Activated naive CD8-positive, alpha-beta T cell (primary cell): ENCODE measurements at regions not wholly inside any gene's neighbourhood (a gene's known extent, or its start where the extent isn't known, plus 50 kb on each side); places are given as distances from the start of the nearest gene placed in this dataset.

Experiments
- H3K27ac Mint-ChIP-seq: one replicate; pipeline ENCODE4 v1.8.0; 2021; ENCODE audit warnings: mixed read lengths
- H3K27me3 Mint-ChIP-seq: one replicate; pipeline ENCODE4 v1.8.0; 2021; ENCODE audit warnings: mixed read lengths
- H3K36me3 Mint-ChIP-seq: one replicate; pipeline ENCODE4 v1.8.0; 2021; ENCODE audit warnings: mixed read lengths
- H3K4me1 Mint-ChIP-seq: one replicate; pipeline ENCODE4 v1.8.0; 2021; ENCODE audit warnings: low read depth, mixed read lengths
- H3K4me3 Mint-ChIP-seq: one replicate; pipeline ENCODE4 v1.8.0; 2021; ENCODE audit warnings: mild to moderate bottlenecking, mixed read lengths
- H3K9me3 Mint-ChIP-seq: one replicate; pipeline ENCODE4 v1.8.0; 2021; ENCODE audit warnings: low read depth, mixed read lengths

DNA sequence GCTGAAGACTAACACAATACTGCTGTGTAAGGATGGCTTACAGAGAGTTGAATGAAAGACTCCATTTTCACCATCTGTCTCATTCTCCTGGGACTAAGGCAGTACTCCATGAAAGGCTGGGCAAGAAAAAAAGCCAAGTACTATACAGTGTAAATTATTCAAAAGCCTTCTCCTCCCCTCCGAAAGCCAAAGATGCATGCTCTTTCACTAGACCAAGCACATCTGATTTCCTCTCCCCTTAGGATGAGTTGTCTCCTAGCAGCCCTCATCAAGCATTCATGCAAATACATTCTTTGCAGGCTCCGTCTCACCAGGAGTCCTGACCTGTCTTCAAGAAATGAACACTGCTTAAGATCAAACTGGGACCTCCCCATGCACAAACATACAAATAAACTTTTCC lies 133.5 kb upstream of the THBS1 start:
- Mint-ChIP-seq H3K36me3 (no peaks in the 10 kb centered on the region), H3K27ac (no peak overlapping the region), H3K9me3 (no peaks in the 10 kb centered on the region), H3K4me1 (peaks cover 5% of the 10 kb centered on the region), H3K27me3 (peaks cover 3% of the 10 kb centered on the region), H3K4me3 (no peak overlapping the region)

DNA sequence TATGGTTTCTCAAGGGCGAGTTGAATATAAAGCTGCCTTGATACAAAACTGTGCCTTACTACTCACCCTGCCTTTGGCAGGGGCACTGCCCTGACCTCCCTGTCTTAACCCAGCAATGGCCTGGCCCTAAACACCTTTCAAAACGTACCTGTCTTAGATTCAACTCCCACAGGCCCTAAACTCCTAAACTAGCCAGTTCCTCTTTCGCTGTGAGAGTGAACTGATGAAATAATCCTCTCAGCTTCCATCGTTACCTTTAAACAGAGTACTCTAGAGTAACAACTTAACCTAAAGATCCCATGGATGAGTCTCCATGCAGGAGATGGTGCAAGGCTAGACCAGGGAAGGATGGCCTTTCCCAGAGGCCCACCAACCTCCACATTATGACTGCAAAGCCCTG lies 133.0 kb upstream of the THBS1 start:
- Mint-ChIP-seq H3K4me3 (no peak overlapping the region), H3K27me3 (peaks cover 3% of the 10 kb centered on the region), H3K4me1 (peaks cover 5% of the 10 kb centered on the region), H3K9me3 (no peaks in the 10 kb centered on the region), H3K36me3 (no peaks in the 10 kb centered on the region), H3K27ac (no peak overlapping the region)

DNA sequence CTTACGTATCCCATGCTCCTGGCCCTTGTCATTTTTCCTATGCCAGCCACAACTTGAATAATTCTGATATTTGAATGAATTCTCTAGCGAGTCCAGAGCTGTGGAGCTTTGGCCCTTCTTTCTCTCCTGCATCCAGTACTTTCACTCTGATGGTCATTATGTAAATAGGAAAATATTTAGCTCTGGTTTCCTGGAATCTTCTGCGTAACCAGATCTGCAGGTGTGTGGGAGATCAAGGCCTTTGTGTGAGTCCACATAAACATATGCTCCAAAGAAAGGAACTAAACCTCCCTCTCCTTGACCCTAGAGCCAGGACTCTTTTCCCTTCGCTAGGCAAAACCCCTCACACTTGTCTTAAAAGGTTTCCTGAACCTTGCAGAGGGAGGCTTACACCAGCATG lies 132.5 kb upstream of the THBS1 start:
- Mint-ChIP-seq H3K27ac (no peak overlapping the region), H3K27me3 (peaks cover 3% of the 10 kb centered on the region), H3K36me3 (no peaks in the 10 kb centered on the region), H3K9me3 (no peaks in the 10 kb centered on the region), H3K4me1 (peaks cover 5% of the 10 kb centered on the region), H3K4me3 (no peak overlapping the region)

DNA sequence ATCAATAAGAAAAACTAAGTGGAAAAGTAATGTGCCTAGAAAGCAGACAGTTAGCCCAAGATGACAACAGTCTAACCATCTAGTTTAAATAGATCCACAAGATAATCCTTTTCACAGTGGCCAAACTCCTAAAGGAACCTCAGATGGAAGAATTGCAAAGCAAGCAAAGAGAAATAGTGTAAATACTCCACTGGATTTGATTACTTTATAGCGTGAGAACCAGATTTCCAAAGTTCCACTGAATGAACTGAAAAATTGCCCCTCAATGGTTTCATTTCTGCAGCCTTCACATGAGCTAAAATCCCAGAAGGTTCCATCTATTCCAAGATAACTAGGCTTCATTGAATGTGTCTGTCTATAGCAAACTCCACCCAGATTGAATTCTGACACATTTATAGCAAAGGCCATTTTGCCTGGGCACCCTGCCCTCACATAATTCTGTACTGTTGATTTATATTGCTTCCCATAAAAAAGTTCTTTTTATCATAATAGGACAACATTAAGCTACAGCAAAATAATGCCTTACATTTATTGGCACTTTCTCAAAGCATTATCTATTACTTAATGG lies 129.7 kb upstream of the THBS1 start:
- H3K27me3 Mint-ChIP-seq: no peaks in the 10 kb centered on the region

DNA sequence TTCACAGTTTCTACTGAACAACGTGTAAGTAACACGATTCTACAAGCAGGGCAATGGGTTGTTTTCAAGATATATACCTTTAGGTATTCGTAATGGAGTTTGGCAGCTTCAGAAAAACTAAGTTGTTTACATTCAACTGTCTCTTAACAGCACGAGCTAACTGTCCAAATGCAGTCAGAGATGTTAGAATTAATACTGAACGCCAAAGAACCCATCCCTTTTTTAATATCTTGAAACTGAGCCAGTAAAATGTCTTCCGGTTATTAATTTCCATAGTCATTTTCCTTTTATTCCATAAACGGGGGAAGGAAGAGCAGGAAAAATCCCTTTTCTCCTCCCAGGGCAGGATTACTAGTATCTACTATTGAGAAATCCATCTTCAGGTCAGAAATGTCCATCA lies 129.0 kb upstream of the THBS1 start:
- no peaks in the 10 kb centered on the region for H3K27me3 Mint-ChIP-seq
- no peaks in the 10 kb centered on the region for H3K9me3 Mint-ChIP-seq
- no peaks in the 10 kb centered on the region for H3K4me1 Mint-ChIP-seq
- H3K36me3 Mint-ChIP-seq: no peaks in the 10 kb centered on the region
- no peak overlapping the region for H3K4me3 Mint-ChIP-seq
- no peak overlapping the region for H3K27ac Mint-ChIP-seq

More for the DNA sequence above, 129.7 kb upstream of the THBS1 start:
- no peaks in the 10 kb centered on the region for H3K36me3 Mint-ChIP-seq
- H3K27ac Mint-ChIP-seq: no peak overlapping the region
- H3K4me1 Mint-ChIP-seq: no peaks in the 10 kb centered on the region
- H3K9me3 Mint-ChIP-seq: no peaks in the 10 kb centered on the region
- no peak overlapping the region for H3K4me3 Mint-ChIP-seq

DNA sequence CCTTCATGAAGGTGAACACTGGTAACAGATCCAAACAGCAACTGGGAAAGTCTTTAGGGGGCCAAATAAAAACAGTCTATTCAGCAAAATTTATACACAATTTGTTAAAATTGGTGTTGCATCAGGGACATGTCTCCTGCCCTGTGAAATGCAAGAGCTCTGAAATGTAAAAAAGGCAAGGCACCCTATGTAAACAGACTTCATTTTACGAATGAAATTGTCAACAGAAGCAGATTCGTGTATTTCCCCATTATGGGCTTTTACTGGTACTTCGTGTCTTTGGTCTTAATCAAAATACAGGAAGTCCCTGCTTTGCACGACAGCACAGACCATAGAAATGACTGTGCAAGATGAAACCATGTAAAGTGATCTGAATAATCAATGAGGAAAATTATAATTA lies 127.3 kb upstream of the THBS1 start:
- H3K4me1 Mint-ChIP-seq: no peaks in the 10 kb centered on the region
- no peaks in the 10 kb centered on the region for H3K27me3 Mint-ChIP-seq
- no peaks in the 10 kb centered on the region for H3K36me3 Mint-ChIP-seq
- H3K4me3 Mint-ChIP-seq: no peak overlapping the region
- no peak overlapping the region for H3K27ac Mint-ChIP-seq
- no peaks in the 10 kb centered on the region for H3K9me3 Mint-ChIP-seq

DNA sequence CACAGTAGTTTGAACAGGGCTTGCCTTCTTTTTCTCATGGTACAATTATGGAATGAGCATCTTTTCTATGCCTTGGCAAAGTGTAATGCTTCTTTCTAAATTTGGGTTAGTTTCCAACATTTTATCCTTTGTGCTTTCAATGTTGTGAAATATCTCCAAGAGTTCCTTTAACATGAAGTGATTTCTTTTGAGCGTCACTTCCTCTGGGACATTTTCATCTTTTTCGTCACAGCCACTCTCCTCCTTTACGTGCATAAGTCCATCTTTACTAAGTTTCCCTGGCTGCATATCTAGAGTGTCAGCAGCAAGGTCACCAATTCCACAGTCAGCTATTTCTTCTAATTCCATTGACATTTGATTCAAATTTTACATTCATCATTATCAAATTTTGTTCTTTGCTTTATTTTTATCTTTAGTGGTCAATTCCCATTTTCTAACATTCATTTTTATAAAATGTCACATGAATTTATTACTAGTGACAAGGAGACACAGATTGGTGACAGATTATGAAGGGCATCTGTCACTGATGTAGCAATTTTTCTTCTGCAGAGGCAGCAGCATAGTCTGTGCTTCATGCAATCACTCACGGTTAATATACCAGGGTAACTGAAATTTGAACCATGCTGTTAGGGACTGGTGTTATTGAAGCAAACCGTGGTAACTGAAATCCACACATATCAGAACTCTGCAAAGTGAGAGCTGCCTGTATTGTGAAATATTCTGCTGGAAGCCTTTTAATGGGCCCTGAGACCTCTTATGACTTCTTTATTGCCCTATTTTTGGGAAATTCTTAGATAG lies 126.5 kb upstream of the THBS1 start:
- Mint-ChIP-seq H3K4me3 (no peak overlapping the region), H3K27me3 (no peaks in the 10 kb centered on the region), H3K27ac (no peak overlapping the region), H3K36me3 (no peaks in the 10 kb centered on the region), H3K4me1 (no peaks in the 10 kb centered on the region), H3K9me3 (no peaks in the 10 kb centered on the region)

DNA sequence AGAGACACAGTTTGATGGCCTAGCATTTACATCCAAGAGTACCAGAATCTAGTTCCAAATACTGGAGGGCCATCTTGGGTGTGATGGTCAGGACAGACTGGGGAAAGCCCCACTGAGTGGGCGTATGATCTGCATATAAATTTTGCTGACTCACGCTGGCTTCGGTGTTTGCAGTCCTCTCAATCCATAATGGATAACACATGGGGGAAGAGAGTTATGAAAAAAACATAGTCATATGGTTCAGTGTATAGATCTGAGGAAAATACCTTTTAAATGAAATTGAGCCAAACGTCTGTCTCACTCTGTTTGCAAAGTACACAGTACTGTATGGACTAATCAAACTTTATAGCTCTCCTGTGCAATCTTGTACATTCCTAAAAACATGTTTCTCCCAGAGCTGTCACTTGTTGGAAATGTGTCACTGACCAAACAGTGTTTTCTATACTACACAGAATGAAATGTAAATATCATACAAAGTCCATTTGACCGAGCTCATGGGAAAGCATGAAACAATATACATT lies 125.3 kb upstream of the THBS1 start:
- H3K4me3 Mint-ChIP-seq: no peak overlapping the region
- H3K27me3 Mint-ChIP-seq: no peaks in the 10 kb centered on the region
- no peak overlapping the region for H3K27ac Mint-ChIP-seq
- H3K36me3 Mint-ChIP-seq: no peaks in the 10 kb centered on the region
- no peaks in the 10 kb centered on the region for H3K4me1 Mint-ChIP-seq
- H3K9me3 Mint-ChIP-seq: no peaks in the 10 kb centered on the region

DNA sequence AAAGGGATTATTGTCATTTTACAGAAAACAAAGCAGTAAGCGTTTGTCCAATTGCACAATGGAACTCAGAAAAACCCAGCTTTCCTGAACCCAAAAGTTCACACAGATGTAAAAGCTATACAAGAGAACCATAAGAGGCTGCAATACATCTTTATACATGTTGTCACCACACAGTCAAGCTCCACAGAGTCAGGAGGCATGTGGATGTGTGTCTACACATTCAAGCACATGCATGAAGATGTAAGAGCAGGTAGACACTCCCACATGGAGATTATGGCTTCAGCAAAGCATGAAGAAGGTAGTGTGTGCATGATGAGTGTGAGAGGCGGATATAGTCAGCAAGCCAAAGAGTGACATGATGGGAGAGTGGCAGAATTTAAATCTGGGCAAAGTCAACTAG lies 124.7 kb upstream of the THBS1 start:
- Mint-ChIP-seq H3K4me1 (no peaks in the 10 kb centered on the region), H3K27ac (no peak overlapping the region), H3K27me3 (no peaks in the 10 kb centered on the region), H3K36me3 (no peaks in the 10 kb centered on the region), H3K9me3 (no peaks in the 10 kb centered on the region), H3K4me3 (no peak overlapping the region)

DNA sequence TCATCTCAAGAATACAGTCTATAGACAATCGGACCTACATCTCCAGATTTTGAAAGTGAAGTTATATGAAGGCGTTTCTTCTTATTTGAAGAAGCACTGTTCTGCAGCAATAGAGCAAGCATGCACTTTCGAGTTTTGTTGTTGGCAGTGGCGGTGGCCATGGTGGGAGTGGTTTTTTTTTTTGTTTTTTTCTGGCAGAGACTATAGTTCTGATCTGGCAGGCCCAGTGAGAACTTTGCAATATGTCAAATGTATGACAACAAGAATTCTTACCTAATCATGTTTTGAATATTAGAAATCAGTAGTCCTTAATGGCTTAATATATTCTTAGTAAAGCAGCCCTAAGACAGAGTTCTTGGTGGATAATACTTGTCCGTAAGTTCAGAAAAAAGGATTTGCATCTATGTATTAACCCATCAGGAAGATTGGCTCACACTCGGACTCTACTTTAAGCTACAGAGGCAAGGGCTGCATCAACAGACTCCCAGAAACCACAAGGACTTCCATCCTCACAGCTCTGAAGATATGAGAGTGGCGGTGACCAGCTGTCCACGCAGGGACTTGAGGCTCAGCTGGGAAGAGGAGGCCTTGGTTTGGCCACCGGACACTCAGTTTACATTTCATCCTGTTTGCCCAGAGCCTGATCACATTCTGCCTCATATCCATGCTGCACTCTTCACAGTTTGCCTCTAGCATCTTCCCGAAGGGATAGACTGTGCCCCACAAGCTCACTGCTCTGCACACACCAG lies 124.1 kb upstream of the THBS1 start:
- Mint-ChIP-seq H3K4me1 (no peaks in the 10 kb centered on the region), H3K4me3 (no peak overlapping the region), H3K27me3 (no peaks in the 10 kb centered on the region), H3K9me3 (no peaks in the 10 kb centered on the region), H3K27ac (no peak overlapping the region), H3K36me3 (no peaks in the 10 kb centered on the region)

DNA sequence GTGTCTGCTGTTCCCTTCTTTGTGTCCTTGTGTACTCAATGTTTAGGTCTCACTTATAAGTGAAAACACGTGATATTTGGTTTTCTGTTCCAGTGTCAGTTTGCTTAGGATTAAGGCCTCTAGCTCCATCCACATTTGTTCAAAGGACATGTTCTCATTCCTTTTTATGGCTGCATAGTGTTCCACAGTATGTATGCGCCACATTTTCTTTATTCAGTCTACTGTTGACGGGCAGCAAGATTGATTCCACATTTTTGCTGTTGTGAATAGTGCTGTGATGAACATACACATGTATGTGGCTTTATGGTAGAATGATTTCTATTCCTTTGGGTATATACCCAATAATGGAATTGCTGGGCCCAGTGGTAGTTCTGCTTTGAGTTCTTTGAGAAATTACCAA lies 122.7 kb upstream of the THBS1 start:
- Mint-ChIP-seq H3K27ac (no peak overlapping the region), H3K9me3 (no peaks in the 10 kb centered on the region), H3K36me3 (no peaks in the 10 kb centered on the region), H3K4me3 (no peak overlapping the region), H3K27me3 (peaks cover 2% of the 10 kb centered on the region), H3K4me1 (no peaks in the 10 kb centered on the region)

DNA sequence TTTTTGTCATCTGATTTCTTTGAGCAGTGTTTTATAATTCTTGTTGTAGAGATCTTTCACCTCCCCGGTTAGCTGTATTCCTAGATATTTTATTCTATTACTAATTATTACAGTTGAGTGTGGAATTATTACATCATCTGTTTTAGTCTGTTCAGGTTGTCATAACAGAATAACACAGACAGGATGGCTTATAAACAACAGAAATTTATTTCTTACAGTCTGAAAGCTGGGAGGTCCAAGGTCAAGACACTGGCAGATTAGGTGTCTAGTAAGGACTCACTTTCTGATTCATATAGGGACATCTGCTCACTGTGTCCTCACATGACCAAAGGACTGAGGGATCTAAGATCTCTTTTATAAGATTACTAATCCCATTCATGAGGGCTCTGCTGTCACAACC lies 121.3 kb upstream of the THBS1 start:
- Mint-ChIP-seq H3K27me3 (peaks cover 2% of the 10 kb centered on the region), H3K4me1 (no peaks in the 10 kb centered on the region), H3K27ac (no peak overlapping the region), H3K4me3 (no peak overlapping the region), H3K9me3 (no peaks in the 10 kb centered on the region), H3K36me3 (no peaks in the 10 kb centered on the region)

DNA sequence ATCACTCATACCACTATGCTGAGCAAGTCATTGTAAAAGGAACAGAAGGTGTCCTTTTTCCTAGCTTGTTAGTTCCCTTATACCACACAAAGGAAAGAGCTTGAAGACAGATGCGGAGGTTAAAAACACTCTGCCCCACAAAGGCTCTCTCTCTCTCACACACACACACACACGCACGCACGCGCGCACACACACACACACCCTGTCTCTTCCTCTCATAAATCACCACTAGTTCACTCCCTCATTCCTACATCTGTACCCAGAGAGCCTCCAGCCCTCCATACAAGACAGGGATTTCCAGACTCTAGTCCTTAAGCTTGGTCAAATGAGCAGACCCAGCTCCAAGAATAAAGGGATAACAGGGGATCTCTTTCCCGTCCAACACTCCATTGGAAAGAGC lies 120.1 kb upstream of the THBS1 start:
- Mint-ChIP-seq H3K4me1 (no peaks in the 10 kb centered on the region), H3K36me3 (no peaks in the 10 kb centered on the region), H3K9me3 (no peaks in the 10 kb centered on the region), H3K27ac (no peak overlapping the region), H3K27me3 (peaks cover 2% of the 10 kb centered on the region), H3K4me3 (no peak overlapping the region)

DNA sequence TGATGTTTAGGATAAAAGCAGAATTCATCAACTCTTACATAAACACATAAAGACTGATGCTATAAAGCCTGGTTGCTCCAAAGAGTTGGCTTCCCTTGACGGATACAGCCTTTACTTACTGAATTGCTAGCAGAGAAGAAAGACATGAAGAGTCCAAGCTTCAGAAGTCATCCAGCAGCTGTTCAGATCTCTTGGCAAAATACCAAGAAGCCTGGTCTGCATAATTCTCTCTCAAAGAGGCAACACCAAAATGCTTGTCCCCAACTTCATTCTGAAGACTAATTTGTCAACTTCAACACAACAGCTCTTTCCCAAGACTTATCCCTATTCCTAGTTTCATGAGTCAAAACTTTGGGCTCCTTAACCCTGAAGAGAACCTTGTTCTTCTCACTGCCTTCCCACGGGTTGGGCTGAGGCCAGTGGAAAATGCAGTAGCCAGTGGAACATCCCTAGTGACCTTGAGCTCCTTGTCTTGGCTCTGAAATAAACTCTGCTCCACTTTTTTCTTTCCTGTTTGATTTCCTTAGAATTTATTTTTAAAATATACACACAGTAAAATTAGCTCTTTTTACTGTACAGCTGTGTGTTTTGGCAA lies 119.2 kb upstream of the THBS1 start:
- peaks cover 2% of the 10 kb centered on the region for H3K27me3 Mint-ChIP-seq
- H3K4me1 Mint-ChIP-seq: no peaks in the 10 kb centered on the region
- H3K9me3 Mint-ChIP-seq: no peaks in the 10 kb centered on the region
- H3K27ac Mint-ChIP-seq: no peak overlapping the region
- no peaks in the 10 kb centered on the region for H3K36me3 Mint-ChIP-seq
- H3K4me3 Mint-ChIP-seq: no peak overlapping the region

DNA sequence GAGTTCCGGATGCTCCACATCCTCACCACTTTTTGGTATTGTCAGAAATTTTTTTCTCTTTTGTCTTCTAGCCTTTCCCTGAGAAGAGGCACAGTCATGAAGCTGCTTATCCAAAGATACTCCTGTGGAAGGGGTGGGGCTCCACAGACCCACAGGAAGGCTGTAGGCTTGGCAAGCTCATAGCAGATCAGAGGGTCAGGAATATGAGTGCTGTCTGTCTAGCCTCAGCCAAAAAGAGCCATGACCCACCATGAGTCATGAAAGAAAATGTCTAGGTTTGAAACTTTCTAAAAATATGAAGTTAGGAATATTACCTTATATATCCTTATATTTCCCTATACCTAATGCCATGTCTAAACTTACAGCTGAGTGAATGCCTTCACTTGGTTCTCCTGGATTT lies 118.2 kb upstream of the THBS1 start:
- no peaks in the 10 kb centered on the region for H3K36me3 Mint-ChIP-seq
- no peaks in the 10 kb centered on the region for H3K9me3 Mint-ChIP-seq
- no peak overlapping the region for H3K4me3 Mint-ChIP-seq
- peaks cover 2% of the 10 kb centered on the region for H3K27me3 Mint-ChIP-seq
- H3K4me1 Mint-ChIP-seq: no peaks in the 10 kb centered on the region
- no peak overlapping the region for H3K27ac Mint-ChIP-seq
